ENCODE measurements at regions not wholly inside any gene's neighbourhood (a gene's known extent, or its start where the extent isn't known, plus 50 kb on each side); places are given as distances from the start of the nearest gene placed in this dataset.

DNA sequence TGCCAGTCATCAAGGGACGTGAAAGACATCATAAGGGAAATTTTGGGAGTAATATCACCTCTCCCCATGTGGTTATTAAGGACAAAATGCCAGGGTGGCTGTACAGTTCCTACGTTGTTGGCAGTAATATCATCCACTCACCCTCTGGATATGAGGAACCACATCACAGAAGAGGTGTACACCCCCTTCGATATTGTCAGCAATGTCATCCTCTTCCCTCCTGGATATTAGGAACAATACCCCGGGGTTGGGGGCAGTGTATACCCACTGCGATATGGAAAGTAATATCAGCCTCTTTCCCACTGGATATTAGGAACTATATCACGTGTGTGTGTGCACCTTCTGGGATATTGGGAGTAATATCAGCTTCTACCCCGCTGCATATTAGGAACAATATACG lies 1933.3 kb downstream of the SUCLG1 start:
- no peak overlapping the region for H3K4me3 Mint-ChIP-seq
- peak; percentile 22 to 36 for ATAC-seq (replicated peaks)

DNA sequence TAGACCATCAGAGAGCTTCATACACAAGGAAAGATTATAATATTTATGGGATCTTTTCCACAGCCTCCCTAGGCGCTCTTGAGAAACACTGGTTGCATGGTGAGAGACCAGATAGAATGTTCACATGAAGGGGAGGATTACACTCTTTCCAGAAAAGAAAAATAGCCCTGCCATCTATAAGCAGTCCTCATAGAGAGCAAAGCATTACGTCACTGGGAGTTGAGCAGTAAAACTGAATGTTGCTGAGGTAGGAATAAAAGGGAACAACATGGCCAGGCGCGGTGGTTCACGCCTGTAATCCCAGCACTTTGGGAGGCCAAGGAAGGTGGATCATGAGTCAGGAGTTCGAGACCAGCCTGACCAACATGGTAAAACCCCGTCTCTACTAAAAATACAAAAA lies 1934.3 kb downstream of the SUCLG1 start:
- H3K27me3 Mint-ChIP-seq, result no peaks in the 10 kb centered on the region
- no peak overlapping the region for H3K27ac Mint-ChIP-seq
- no peaks in the 10 kb centered on the region for H3K4me1 Mint-ChIP-seq
- DNase-seq (no peak), ATAC-seq (replicated peaks) (peak in 1 of 2 donors; percentile 14)
- H3K36me3 Mint-ChIP-seq, result no peaks in the 10 kb centered on the region
- no peak overlapping the region for H3K4me3 Mint-ChIP-seq
- H3K9me3 Mint-ChIP-seq, result peaks cover 0 to 5% of the 10 kb centered on the region in 2 donors

More for the DNA sequence above, 1933.3 kb downstream of the SUCLG1 start:
- no peak overlapping the region for H3K27ac Mint-ChIP-seq
- no peaks in the 10 kb centered on the region for H3K27me3 Mint-ChIP-seq
- no peaks in the 10 kb centered on the region for H3K4me1 Mint-ChIP-seq
- peaks cover 0 to 11% of the 10 kb centered on the region in 2 donors for H3K9me3 Mint-ChIP-seq
- H3K36me3 Mint-ChIP-seq, result no peaks in the 10 kb centered on the region
- DNase-seq, result no peak

DNA sequence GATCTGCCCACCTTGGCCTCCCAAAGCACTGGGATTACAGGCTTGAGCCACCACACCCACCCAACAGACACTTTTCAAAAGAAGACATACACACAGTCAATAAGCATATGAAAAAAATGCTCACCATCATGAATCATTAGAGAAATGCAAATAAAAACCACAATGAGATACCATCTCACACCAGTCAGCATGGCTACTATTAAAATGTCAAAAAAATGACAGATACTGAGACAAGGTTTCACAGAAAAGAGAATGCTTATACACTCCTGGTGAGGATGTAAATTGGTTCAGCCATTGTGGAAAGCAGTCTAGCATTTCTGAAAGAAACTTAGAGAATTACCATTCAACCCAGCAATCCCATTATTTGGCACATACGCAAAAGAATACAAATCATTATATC lies 1947.2 kb downstream of the SUCLG1 start:
- ATAC-seq (replicated peaks) (no peak), DNase-seq (no peak)
- Mint-ChIP-seq H3K9me3 (peaks cover 0 to 2% of the 10 kb centered on the region in 2 donors), H3K36me3 (no peaks in the 10 kb centered on the region), H3K4me1 (no peaks in the 10 kb centered on the region), H3K4me3 (no peak overlapping the region), H3K27ac (no peak overlapping the region), H3K27me3 (no peaks in the 10 kb centered on the region)

GRCh38 chr2:82508702-82509101 lies 1950.4 kb downstream of the SUCLG1 start:
- Mint-ChIP-seq H3K9me3 (peaks cover 0 to 2% of the 10 kb centered on the region in 2 donors), H3K36me3 (no peaks in the 10 kb centered on the region), H3K4me1 (no peaks in the 10 kb centered on the region), H3K4me3 (no peak overlapping the region), H3K27me3 (no peaks in the 10 kb centered on the region), H3K27ac (no peak overlapping the region)
- ATAC-seq (replicated peaks), result no peak
- DNase-seq, result no peak

DNA sequence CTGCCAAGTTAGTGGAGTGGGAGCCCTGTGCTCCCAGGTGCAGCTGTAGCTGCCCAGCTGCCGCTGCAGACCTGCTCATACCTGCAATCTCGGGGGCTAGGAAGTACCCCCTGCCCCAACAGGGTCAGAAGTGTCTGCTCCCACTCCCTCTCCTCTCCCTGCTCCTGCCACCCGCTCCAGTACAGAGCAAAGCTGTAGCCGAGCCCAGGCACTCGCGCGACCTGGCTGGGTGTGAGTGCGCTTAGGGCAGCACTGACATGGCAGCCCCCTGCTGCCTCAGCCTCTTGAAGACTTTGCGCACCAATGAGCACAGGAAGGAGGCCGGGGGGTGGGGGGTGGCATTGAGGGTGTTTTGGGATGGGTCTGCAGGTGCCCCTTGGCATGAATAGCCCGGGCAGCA lies 1951.4 kb downstream of the SUCLG1 start:
- ATAC-seq (replicated peaks), result no peak
- H3K9me3 Mint-ChIP-seq, result peaks cover 4 to 6% of the 10 kb centered on the region in 2 donors
- no peaks in the 10 kb centered on the region for H3K36me3 Mint-ChIP-seq
- H3K4me3 Mint-ChIP-seq, result no peak overlapping the region
- H3K27me3 Mint-ChIP-seq, result no peaks in the 10 kb centered on the region
- DNase-seq, result no peak
- no peaks in the 10 kb centered on the region for H3K4me1 Mint-ChIP-seq
- no peak overlapping the region for H3K27ac Mint-ChIP-seq

- DNase-seq (no peak), ATAC-seq (replicated peaks) (no peak)
- Mint-ChIP-seq H3K27ac (no peak overlapping the region), H3K36me3 (no peaks in the 10 kb centered on the region), H3K9me3 (peaks cover 15 to 21% of the 10 kb centered on the region in 2 donors), H3K27me3 (no peaks in the 10 kb centered on the region), H3K4me3 (no peak overlapping the region), H3K4me1 (no peaks in the 10 kb centered on the region)
Measured at GRCh38 chr2:82501217-82501616, 1957.9 kb downstream of the SUCLG1 start.

DNA sequence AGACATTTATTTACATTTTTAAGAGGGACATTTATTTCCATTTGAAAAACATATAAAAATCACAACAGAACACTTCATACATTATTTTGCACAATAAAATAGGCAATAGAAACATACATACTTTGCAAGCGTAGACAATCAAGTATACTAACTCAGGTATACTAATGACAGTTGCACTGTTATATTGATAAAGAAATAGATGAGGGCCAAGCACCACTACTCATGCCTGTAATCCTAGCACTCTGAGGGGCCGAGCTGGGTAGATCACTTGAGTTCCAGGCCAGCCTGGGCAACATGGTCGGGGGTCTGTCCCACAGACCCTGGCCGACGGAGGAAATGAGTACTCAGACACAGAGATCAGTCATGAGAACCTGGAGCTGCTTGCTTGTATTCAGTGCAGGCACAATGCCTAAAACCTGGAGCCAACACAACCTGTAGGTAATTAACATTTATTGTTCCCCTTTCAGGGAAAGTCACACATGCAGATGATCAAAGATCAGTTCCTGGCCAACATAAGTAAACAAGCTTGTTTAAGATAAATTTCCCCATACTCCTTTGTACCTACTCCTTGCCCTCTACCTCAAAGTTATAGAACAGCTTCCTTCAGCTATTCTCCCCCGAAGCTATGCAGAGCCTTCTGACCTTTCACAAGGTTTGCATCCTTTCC lies 1960.2 kb downstream of the SUCLG1 start:
- Mint-ChIP-seq H3K4me3 (no peak overlapping the region), H3K27ac (no peak overlapping the region), H3K4me1 (no peaks in the 10 kb centered on the region), H3K36me3 (no peaks in the 10 kb centered on the region), H3K9me3 (peaks cover 15 to 23% of the 10 kb centered on the region in 2 donors), H3K27me3 (no peaks in the 10 kb centered on the region)
- ATAC-seq (replicated peaks) (no peak), DNase-seq (no peak)

GRCh38 chr2:82494739-82495138 lies 1964.3 kb downstream of the SUCLG1 start:
- ATAC-seq (replicated peaks), result no peak

GRCh38 chr2:82491591-82491990 lies 1967.5 kb downstream of the SUCLG1 start:
- DNase-seq (no peak), ATAC-seq (replicated peaks) (no peak)
- H3K27me3 Mint-ChIP-seq, result no peaks in the 10 kb centered on the region
- no peak overlapping the region for H3K4me3 Mint-ChIP-seq
- peaks cover 0 to 5% of the 10 kb centered on the region in 2 donors for H3K9me3 Mint-ChIP-seq
- no peak overlapping the region for H3K27ac Mint-ChIP-seq
- peaks cover 0 to 3% of the 10 kb centered on the region in 2 donors for H3K4me1 Mint-ChIP-seq
- no peaks in the 10 kb centered on the region for H3K36me3 Mint-ChIP-seq

More at GRCh38 chr2:82494739-82495138, 1964.3 kb downstream of the SUCLG1 start:
- Mint-ChIP-seq H3K4me3 (no peak overlapping the region), H3K9me3 (peaks cover 0 to 11% of the 10 kb centered on the region in 2 donors), H3K4me1 (peaks cover 0 to 3% of the 10 kb centered on the region in 2 donors), H3K36me3 (no peaks in the 10 kb centered on the region), H3K27ac (no peak overlapping the region), H3K27me3 (no peaks in the 10 kb centered on the region)
- no peak for DNase-seq

DNA sequence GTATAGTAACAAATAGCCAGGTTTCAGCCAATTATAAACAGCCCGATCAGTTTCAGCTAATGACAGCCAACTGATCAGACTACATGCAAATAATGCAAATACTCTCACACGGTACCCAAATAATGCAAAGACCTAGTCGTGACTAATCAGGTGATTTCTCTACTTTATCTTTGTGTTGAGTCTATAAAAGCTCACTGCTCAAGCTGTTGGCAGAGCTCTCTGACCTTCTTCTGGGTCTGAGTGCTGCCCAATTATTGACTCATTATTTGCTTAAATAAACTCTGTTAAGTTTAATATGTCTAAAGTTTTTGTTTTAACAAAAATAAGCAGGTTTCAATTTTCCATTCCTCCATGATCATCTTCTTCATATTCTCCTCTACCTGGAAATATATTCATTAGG lies 1971.7 kb downstream of the SUCLG1 start:
- H3K27ac Mint-ChIP-seq, result no peak overlapping the region
- peaks cover 0 to 3% of the 10 kb centered on the region in 2 donors for H3K4me1 Mint-ChIP-seq
- H3K4me3 Mint-ChIP-seq, result no peak overlapping the region
- H3K27me3 Mint-ChIP-seq, result no peaks in the 10 kb centered on the region
- no peak for ATAC-seq (replicated peaks)
- peaks cover 2 to 4% of the 10 kb centered on the region in 2 donors for H3K9me3 Mint-ChIP-seq
- H3K36me3 Mint-ChIP-seq, result no peaks in the 10 kb centered on the region
- DNase-seq, result no peak

GRCh38 chr2:82485701-82486100 lies 1973.4 kb downstream of the SUCLG1 start:
- no peak overlapping the region for H3K4me3 Mint-ChIP-seq
- ATAC-seq (replicated peaks), result no peak
- H3K9me3 Mint-ChIP-seq, result peaks cover 2 to 4% of the 10 kb centered on the region in 2 donors
- H3K36me3 Mint-ChIP-seq, result no peaks in the 10 kb centered on the region
- no peak overlapping the region for H3K27ac Mint-ChIP-seq
- no peak for DNase-seq
- no peaks in the 10 kb centered on the region for H3K4me1 Mint-ChIP-seq
- no peaks in the 10 kb centered on the region for H3K27me3 Mint-ChIP-seq

GRCh38 chr2:82481207-82481606 lies 1977.9 kb downstream of the SUCLG1 start:
- peaks cover 4 to 6% of the 10 kb centered on the region in 2 donors for H3K9me3 Mint-ChIP-seq
- ATAC-seq (replicated peaks) (no peak), DNase-seq (no peak)
- H3K4me3 Mint-ChIP-seq, result no peak overlapping the region
- no peaks in the 10 kb centered on the region for H3K27me3 Mint-ChIP-seq
- H3K36me3 Mint-ChIP-seq, result no peaks in the 10 kb centered on the region
- H3K4me1 Mint-ChIP-seq, result no peaks in the 10 kb centered on the region
- no peak overlapping the region for H3K27ac Mint-ChIP-seq

DNA sequence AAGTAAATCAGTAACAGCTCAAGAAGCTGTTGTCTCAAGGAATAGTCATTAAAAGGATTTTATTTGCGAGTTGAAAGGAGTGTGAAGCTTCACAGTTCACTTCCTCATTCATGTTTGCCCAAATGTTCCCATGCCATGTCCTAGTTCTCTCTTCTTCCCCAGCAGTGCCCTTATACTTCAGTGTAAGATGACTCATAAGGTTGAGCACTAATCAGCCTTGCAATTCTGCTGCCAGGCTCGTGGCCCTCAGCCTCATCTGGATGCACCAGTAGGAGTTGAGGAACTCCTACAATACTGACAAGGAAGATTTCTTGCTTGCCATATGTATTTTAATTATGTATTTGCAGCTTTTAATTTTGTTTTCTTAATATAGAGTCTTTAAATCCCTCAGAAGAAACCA lies 1980.4 kb downstream of the SUCLG1 start:
- DNase-seq (no peak), ATAC-seq (replicated peaks) (no peak)
- Mint-ChIP-seq H3K4me3 (no peak overlapping the region), H3K9me3 (peaks cover 4 to 7% of the 10 kb centered on the region in 2 donors), H3K4me1 (no peaks in the 10 kb centered on the region), H3K27me3 (no peaks in the 10 kb centered on the region), H3K27ac (no peak overlapping the region), H3K36me3 (no peaks in the 10 kb centered on the region)

- DNase-seq (no peak), ATAC-seq (replicated peaks) (no peak)
- no peak overlapping the region for H3K27ac Mint-ChIP-seq
- peaks cover 0 to 7% of the 10 kb centered on the region in 2 donors for H3K9me3 Mint-ChIP-seq
- no peaks in the 10 kb centered on the region for H3K4me1 Mint-ChIP-seq
- H3K4me3 Mint-ChIP-seq, result no peak overlapping the region
- no peaks in the 10 kb centered on the region for H3K36me3 Mint-ChIP-seq
- H3K27me3 Mint-ChIP-seq, result no peaks in the 10 kb centered on the region
Measured at GRCh38 chr2:82476094-82476493, 1983.0 kb downstream of the SUCLG1 start.

GRCh38 chr2:82428251-82428650 lies 2030.8 kb downstream of the SUCLG1 start:
- Mint-ChIP-seq H3K9me3 (peaks cover 0 to 6% of the 10 kb centered on the region in 2 donors), H3K36me3 (no peaks in the 10 kb centered on the region), H3K27ac (no peak overlapping the region), H3K4me1 (no peaks in the 10 kb centered on the region), H3K4me3 (no peak overlapping the region), H3K27me3 (no peaks in the 10 kb centered on the region)
- DNase-seq (no peak), ATAC-seq (replicated peaks) (no peak)
